GM21619 (cell line): ENCODE measurements at regions not wholly inside any gene's neighbourhood (a gene's known extent, or its start where the extent isn't known, plus 50 kb on each side); places are given as distances from the start of the nearest gene placed in this dataset.
"Not testable (repeated sequence)": the region's sequence is repeated elsewhere in the genome, so short reads cannot be mapped to it uniquely, and the experiment has no call there.

ENCODE experiments used
- ATAC-seq: cut with Tn5 transposase; IDR thresholded peaks from one replicate; pipeline ENCODE4 v1.9.1; 2021; ENCODE audit not compliant: unreplicated experiment

GRCh38 chr18:73153271-73153670, 285.5 kb upstream of the NETO1 start:
- ATAC-seq, result no peak

DNA sequence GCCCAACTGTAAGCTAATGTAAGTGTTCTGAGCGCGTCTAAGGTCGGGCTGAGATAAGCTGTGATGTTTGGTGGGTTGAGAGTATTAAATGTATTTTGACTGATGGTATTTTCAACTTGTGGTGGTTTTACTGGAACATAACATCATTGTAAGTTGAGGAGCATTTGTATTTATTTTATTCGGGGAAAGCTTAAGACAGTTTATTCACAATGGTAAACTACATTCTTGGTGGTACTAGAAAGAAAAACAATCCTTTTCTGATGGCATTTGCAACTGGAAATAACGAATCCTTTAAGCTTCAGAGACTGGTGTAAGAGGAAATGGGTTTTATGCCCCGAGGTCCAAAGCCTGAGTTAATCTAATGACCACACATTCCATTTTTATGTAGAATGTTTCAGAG, 283.3 kb upstream of the NETO1 start:
- ATAC-seq, result no peak

- ATAC-seq, result no peak
Measured at GRCh38 chr18:73150199-73150598, 282.4 kb upstream of the NETO1 start.

GRCh38 chr18:73147590-73147989, 279.8 kb upstream of the NETO1 start:
- ATAC-seq, result no peak

DNA sequence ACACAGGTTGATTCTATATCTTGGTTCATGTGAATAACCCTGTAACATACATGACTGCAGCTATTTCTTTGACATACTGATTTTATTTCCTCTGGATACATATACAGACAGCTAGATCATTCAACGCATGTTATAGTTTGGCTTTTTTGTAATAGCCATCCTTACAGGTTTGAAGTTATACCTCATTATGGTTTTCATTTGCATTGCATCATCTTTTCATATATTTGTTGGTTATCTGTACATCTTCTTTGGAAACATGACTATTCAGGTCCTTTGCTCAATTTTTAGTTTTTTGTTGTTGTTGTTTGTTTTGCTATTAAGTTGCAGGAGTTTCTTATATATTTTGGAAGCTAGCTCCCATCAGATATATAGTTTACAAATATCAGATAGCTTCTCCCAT, 276.2 kb upstream of the NETO1 start:
- ATAC-seq, result no peak

DNA sequence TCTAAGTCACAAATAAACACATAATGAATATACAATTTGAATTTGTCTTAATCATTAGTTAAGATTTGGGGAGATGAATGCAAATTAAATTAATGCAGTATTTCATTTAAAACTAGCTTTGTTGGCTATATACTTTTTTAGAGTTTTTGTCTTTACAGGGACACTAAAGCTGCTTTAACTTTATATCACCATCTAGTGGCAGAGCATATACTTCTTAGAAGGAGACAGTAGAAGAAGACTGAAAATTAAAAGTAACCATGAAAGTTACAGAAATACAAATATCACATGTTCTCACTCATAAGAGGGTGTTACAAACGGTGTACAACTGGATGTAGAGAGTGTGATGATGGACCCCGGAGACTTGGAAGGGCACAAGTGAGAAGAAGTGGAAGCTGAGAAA, 268.3 kb upstream of the NETO1 start:
- ATAC-seq, result no peak

GRCh38 chr18:73124175-73124574, 256.4 kb upstream of the NETO1 start:
- no peak for ATAC-seq

DNA sequence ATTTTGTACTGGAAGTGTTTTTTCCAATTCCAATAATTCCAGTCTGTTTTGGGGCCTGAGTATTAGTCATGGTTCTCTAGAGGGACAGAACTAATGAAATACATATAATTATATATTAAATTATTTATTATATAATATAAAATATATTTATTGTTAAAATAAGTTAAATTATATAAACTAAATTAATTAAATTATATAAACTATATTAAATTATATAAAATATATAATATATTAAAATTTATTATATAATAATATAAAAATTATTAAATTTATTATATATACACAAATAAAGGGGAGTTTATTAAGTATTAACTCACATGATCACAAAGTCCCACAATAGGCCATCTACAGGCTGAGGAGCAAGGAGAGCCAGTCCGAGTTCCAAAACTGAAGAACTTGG, 253.4 kb upstream of the NETO1 start:
- ATAC-seq, result no peak

GRCh38 chr18:73120626-73121025, 252.8 kb upstream of the NETO1 start:
- no peak for ATAC-seq

DNA sequence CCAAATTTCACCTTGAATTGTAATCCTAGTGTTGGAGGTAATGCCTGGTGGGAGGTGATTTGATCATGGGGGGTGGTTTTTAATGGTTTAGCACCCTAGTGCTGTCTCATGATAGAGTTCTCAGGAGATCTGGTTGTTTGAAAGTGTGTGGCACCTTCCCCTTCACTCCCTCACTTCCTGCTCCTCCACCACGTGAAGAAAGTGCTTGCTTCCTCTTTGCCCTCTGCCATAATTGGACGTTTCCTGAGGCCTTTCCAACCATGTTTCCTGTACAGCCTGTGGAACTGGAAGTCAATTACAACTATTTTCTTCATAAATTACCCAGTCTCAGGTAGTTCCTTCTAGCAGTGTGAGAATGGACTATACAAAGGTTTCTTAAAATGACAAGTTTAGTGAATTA, 251.8 kb upstream of the NETO1 start:
- no peak for ATAC-seq

DNA sequence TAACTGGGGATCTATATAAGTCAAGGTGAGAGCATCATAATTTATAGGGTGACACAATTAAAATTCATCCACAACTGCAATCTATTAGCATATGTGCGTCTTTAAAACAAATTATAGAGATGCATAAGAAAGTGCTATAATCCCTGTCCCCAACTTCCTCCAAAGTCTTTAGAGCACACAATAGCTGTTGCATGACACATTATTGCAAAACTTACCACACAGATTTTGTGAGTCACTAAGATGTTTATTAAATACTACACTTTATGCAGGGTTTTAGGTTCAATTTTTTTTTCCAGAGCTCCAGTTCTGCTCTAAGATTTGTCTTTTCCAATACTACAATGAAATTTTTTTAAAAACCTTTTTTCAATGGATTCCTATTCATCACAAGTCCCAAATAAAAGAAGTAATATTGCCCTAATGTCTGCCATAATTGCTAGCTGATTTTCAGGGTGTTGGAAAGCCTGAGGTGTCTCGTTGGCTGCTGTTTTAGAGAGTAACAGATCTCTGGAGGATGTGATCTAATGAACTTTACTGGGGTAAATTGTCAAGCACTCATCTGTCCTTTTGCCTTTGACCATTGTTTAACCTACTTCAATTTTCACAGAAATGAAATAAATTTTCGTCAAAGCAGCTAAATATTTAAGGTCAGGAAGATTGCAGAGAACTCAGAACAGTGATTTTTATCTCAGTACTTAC, 250.5 kb upstream of the NETO1 start:
- ATAC-seq, result no peak

GRCh38 chr18:73110307-73110706, 242.5 kb upstream of the NETO1 start:
- ATAC-seq, result no peak

DNA sequence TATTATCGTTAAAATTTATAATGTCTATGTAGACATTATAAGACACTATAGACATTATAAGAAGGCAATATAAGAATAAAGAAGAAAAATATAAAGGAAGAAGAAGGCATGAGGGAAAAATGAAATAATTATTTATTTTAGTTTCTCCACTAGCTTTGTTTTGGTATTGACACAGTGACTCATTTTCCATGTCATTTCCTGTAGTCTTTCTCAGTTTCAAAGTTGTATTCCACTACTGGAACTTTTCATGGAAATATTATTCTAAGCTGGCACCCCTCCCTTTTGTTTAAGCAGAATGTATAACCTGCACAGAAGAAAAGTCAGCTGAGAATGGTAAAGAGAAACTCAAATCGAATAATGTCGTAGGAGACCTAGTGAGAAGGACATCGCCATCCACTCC, 234.2 kb upstream of the NETO1 start:
- ATAC-seq, result no peak

DNA sequence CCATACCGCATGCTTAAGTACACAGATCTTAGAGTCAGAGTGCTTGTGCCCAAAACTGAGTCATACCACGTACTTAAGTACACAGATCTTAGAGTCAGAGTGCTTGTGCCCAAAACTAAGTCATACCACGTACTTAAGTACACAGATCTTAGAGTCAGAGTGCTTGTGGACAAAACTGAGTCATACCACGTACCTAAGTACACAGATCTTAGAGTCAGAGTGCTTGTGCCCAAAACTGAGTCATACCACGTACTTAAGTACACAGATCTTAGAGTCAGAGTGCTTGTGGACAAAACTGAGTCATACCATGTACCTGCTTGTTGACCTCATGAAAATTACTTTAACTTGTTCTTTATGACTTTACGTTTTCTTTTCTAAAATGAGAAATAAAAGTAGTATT, 233.7 kb upstream of the NETO1 start:
- not testable (repeated sequence) for ATAC-seq

GRCh38 chr18:73099759-73100158, 232.0 kb upstream of the NETO1 start:
- no peak for ATAC-seq

- ATAC-seq, result no peak
Measured at GRCh38 chr18:73093687-73094250, 226.0 kb upstream of the NETO1 start.

DNA sequence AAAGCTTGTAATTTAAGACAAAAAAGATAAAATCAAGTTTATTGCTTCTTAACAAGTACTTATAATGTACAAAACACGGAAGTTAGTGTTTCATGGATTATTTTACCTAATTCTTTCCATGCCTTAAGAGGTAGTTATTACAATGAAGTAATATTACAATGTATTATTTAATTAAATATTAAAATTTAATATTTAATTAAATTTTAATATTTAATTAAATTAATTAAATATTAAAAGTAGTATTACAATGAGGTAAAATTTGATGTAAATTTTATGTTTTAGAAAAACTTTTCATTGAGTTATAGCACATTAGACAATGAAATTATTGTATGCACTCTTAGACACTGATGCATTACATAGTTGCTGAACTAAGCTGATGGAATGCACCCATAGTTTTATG, 220.7 kb upstream of the NETO1 start:
- ATAC-seq, result no peak

- ATAC-seq, result no peak
Measured at GRCh38 chr18:73087282-73087977, 219.6 kb upstream of the NETO1 start.

DNA sequence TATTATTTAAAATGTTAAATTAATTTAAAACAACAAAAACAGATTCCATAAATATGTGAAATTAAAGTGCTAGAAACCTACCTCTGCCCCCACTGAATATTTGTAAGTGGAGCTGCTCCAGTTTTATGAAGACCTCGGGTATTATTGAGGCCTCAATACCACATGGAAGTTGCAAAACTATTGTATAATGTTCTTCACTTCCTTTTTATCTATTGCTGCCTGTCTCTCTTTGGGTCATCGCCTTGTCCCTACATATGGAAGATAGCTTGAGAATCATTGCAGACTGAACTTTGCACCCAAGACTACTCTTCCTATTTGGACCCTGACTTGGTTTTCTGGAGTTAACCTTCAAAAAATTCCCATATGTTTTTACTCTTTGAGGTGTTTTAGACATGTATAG, 212.1 kb upstream of the NETO1 start:
- no peak for ATAC-seq

DNA sequence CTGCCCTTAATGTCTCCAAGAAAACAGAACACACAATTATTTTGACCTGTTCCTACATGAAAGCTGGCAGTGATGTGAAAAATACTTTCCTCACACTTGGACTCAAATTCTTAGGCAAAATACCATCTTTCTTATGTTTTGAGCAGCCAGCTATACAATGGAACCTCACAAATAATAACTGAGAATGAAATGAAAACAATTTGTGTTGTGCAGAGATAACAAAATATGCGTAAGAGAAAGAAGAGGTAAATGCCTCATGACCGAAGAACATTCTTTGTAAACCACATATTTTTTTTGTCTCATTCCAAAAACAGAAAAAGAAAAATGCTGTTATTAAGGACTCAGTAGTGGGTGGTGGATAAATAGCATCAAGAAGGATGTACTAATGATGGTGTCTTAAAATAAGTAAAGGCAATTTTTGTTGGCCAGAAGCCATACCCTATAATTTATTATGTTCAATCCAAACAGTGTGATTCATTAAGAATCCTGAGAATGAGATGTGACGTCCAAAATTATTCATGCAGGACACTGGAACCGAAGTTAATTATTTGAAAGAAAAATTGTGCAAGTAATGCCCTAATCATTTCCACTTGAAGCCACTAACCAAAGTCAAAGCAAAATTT, 193.0 kb upstream of the NETO1 start:
- ATAC-seq, result no peak

GRCh38 chr18:73059280-73059679, 191.5 kb upstream of the NETO1 start:
- no peak for ATAC-seq

- ATAC-seq, result no peak
Measured at GRCh38 chr18:73047688-73048087, 179.9 kb upstream of the NETO1 start.
